ENCODE measurements at regions not wholly inside any gene's neighbourhood (a gene's known extent, or its start where the extent isn't known, plus 50 kb on each side); places are given as distances from the start of the nearest gene placed in this dataset.

DNA sequence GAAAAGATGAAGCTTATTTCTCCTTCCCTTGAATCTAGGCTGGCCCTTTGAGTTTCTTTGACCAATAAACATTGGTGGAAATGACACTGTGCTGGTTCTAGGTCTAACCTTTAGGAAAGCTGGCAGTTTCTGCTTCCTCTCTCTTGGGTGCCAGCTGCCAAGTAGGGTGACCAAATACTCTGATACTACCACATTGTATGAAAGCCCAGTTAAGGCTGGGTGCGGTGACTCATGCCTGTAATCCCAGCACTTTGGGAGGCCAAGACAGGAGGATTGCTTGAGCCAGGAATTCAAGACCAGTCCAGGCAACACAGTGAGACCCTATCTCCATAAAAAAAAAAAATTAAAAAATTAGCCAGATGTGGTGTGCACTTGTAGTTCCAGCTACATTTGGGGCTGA lies 320.7 kb downstream of the ZNF621 start:
- Histone ChIP-seq H4K20me1 (ENCODE audit: insufficient read depth, low read length) (no peaks in the 10 kb centered on the region), H2AFZ (ENCODE audit: insufficient read depth, low read depth, low read length, poor library complexity, severe bottlenecking) (no peak overlapping the region), H3K36me3 (replicated peaks in 1 of 2; ENCODE audit: control insufficient read depth in 1 of 2, insufficient read depth in 2 of 2, low read length in 2 of 2) (no peaks in the 10 kb centered on the region), H3K27me3 (ENCODE audit: control insufficient read depth in 2 of 2, insufficient read depth in 2 of 2, low read length in 2 of 2) (no peaks in the 10 kb centered on the region), H3K4me1 (ENCODE audit: control insufficient read depth in 1 of 2, insufficient read depth in 2 of 2, low read length in 2 of 2) (no peaks in the 10 kb centered on the region), H3K27ac (ENCODE audit: low read depth in 1 of 2, low read length in 2 of 2) (no peak overlapping the region), H3K79me2 (ENCODE audit: insufficient read depth, low read length) (no peaks in the 10 kb centered on the region), H3K4me3 (replicated peaks in 1 of 3; ENCODE audit: low read depth in 2 of 3, low read length in 3 of 3) (no peak overlapping the region), H3K9ac (ENCODE audit: insufficient read depth, low read length, poor library complexity, severe bottlenecking) (no peak overlapping the region), H3K9me3 (replicated peaks in 1 of 2; ENCODE audit: control insufficient read depth in 1 of 2, insufficient read depth in 1 of 2, low read length in 2 of 2) (peaks cover 0 to 6% of the 10 kb centered on the region in 2 donors), H3K4me2 (replicated peaks; ENCODE audit: extremely low read depth, low read length, poor library complexity, severe bottlenecking) (no peak overlapping the region)
- Mint-ChIP-seq H3K4me3 (no peak overlapping the region), H3K36me3 (no peaks in the 10 kb centered on the region), H3K4me1 (peaks cover 3% of the 10 kb centered on the region), H3K9me3 (peaks cover 1 to 11% (median 5%) of the 10 kb centered on the region in 7 donors), H3K27ac (no peak overlapping the region), H3K27me3 (ENCODE audit: low read depth in 3 of 3) (no peaks in the 10 kb centered on the region)
- WGBS (ENCODE audit: insufficient coverage): no CpG with 5 or more reads among the region's 1 CpG
- intact Hi-C loops (cut with micrococcal nuclease): no loop called here
- DNase-seq: no peak
- TF ChIP-seq, protein P1, sequence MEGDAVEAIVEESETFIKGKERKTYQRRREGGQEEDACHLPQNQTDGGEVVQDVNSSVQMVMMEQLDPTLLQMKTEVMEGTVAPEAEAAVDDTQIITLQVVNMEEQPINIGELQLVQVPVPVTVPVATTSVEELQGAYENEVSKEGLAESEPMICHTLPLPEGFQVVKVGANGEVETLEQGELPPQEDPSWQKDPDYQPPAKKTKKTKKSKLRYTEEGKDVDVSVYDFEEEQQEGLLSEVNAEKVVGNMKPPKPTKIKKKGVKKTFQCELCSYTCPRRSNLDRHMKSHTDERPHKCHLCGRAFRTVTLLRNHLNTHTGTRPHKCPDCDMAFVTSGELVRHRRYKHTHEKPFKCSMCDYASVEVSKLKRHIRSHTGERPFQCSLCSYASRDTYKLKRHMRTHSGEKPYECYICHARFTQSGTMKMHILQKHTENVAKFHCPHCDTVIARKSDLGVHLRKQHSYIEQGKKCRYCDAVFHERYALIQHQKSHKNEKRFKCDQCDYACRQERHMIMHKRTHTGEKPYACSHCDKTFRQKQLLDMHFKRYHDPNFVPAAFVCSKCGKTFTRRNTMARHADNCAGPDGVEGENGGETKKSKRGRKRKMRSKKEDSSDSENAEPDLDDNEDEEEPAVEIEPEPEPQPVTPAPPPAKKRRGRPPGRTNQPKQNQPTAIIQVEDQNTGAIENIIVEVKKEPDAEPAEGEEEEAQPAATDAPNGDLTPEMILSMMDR (IDR thresholded peaks at IDR 0.05): no peak

DNA sequence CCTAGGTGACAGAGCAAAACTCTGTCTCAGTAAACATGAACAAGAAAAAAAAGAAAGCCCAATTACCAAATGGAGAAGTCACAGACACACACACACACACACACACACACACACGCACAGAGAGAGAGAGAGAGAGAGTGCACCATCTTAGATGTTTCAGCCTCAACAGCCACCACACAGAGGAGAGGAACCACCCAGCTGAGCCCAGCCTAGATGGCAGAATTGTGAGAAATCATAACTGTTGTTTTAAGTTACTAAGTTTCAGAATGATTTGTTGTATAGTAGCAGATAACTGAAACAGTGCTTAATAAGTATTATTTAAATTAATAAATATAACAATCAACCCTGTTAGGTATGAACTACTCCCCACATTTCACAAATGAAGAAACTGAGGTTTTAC lies 321.2 kb downstream of the ZNF621 start:
- H3K27ac Mint-ChIP-seq: no peak overlapping the region
- H3K27me3 ChIP-seq (ENCODE audit: control insufficient read depth in 2 of 2, insufficient read depth in 2 of 2, low read length in 2 of 2): no peaks in the 10 kb centered on the region
- no peak overlapping the region for H2AFZ ChIP-seq (ENCODE audit: insufficient read depth, low read depth, low read length, poor library complexity, severe bottlenecking)
- no peak overlapping the region for H3K4me2 ChIP-seq (replicated peaks; ENCODE audit: extremely low read depth, low read length, poor library complexity, severe bottlenecking)
- intact Hi-C loops (cut with micrococcal nuclease): no loop called here
- no peaks in the 10 kb centered on the region for H3K36me3 ChIP-seq (replicated peaks in 1 of 2; ENCODE audit: control insufficient read depth in 1 of 2, insufficient read depth in 2 of 2, low read length in 2 of 2)
- H3K4me1 ChIP-seq (ENCODE audit: control insufficient read depth in 1 of 2, insufficient read depth in 2 of 2, low read length in 2 of 2): no peaks in the 10 kb centered on the region
- DNase-seq: no peak
- no CpG with 5 or more reads among the region's 1 CpG for WGBS (ENCODE audit: insufficient coverage)
- no peaks in the 10 kb centered on the region for H3K79me2 ChIP-seq (ENCODE audit: insufficient read depth, low read length)
- no peaks in the 10 kb centered on the region for H4K20me1 ChIP-seq (ENCODE audit: insufficient read depth, low read length)
- TF ChIP-seq, protein P1 (IDR thresholded peaks at IDR 0.05): no peak
- H3K9ac ChIP-seq (ENCODE audit: insufficient read depth, low read length, poor library complexity, severe bottlenecking): no peak overlapping the region
- H3K9me3 ChIP-seq (replicated peaks in 1 of 2; ENCODE audit: control insufficient read depth in 1 of 2, insufficient read depth in 1 of 2, low read length in 2 of 2): peaks cover 0 to 6% of the 10 kb centered on the region in 2 donors
- peaks cover 8% of the 10 kb centered on the region for H3K4me1 Mint-ChIP-seq
- H3K36me3 Mint-ChIP-seq: no peaks in the 10 kb centered on the region
- no peak overlapping the region for H3K4me3 Mint-ChIP-seq
- H3K27me3 Mint-ChIP-seq (ENCODE audit: low read depth in 3 of 3): no peaks in the 10 kb centered on the region
- no peak overlapping the region for H3K4me3 ChIP-seq (replicated peaks in 1 of 3; ENCODE audit: low read depth in 2 of 3, low read length in 3 of 3)
- no peak overlapping the region for H3K27ac ChIP-seq (ENCODE audit: low read depth in 1 of 2, low read length in 2 of 2)
- peaks cover 1 to 11% (median 5%) of the 10 kb centered on the region in 7 donors for H3K9me3 Mint-ChIP-seq

Data from CD14-positive monocyte (primary cell).